ENCODE measurements at regions not wholly inside any gene's neighbourhood (a gene's known extent, or its start where the extent isn't known, plus 50 kb on each side); places are given as distances from the start of the nearest gene placed in this dataset.
"Not testable (repeated sequence)": the region's sequence is repeated elsewhere in the genome, so short reads cannot be mapped to it uniquely, and the experiment has no call there.

DNA sequence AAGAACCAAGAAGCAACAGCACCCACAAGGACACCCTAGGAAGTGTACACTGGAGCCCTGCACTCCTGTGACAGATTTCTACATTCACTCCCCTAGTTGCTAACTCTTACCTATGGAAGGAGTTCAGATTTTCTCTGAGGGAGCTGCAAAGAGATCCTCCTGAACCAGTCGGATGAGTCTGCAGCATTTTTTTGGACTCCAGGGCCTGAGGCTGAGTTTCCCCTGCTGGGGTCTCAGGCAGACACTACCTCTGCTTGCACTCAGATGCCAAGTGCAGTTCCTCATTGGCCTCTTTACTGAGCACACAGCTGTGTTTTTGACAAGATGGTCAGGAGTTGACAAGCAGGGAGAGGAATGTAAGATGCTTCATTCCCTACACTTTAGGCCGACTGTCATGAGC, 153.2 kb upstream of the RBM19 start:
- DNase-seq = no peak

DNA sequence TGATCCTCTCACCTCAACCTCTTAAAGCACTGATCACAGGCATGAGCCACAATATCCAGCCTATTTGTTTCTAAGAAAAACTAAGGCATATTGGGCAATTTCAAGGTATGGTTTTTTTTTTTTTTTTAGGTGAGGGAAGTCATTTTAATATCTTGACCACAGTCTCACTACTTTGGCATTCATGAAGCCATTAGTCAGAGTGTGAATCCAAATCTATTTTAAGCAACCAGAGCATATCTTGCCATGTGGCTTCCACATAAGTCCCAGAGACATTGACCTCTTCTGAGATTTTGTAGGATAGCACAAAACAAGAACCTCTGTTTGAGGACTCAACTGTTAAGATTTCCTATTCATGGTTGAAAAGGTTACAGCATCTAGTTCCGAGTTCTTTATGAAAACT, 130.3 kb upstream of the RBM19 start:
- DNase-seq = no peak

DNA sequence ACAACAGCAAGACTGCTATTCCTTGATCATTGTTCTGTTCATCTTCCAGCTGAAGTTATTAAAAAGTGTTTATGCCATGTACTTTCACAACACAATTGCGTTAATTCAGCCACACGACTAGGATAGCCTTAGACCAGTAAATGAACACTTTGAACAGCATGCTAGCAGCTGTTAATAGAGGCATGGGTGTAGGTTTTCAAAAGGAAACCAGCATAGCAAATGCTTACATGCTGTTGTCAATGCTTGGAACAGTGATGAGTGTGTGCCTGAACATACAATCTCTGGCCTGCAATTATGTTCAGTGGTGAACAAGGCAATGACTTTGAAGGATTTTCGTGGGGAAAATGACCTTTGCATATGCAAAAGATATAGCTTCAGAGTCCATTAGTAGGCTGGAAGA, 127.4 kb upstream of the RBM19 start:
- no peak for DNase-seq

DNA sequence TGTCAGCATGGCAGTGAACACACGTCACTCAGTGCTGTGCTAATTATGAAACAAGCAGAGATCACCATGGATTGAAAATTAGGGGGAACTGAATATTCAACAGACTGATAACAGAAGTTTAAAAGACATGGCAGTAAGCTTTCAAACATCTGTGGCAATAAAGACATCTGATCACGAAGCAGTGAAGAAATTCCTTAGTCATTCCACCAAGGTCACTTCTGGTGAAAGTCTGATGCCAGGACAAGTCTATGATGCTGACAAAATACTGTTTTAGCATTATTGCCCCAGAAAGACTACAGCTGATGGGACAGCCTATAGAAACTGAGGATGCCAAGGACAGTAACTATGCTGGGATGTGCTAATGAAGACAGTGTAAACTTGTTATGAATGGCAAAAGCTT, 126.9 kb upstream of the RBM19 start:
- DNase-seq = no peak

DNA sequence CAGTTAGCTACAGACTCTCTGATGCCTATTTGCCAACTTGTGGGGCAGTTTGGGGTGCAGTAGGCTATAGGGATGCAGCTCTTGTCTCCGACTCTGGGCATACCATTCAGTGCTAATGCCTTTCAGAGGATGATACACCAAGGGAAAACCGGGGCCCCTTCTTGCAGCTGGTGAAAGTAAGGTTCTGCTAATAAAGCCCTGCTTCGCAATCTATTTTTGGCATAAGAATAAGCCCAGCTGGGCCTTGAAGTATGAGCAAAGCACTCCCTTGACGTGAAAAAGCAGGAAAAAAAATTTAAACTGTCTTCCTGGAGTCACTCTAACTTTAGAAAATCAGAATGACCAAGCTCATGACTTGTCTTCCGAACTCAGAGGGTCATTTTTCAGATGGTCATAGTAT, 124.1 kb upstream of the RBM19 start:
- DNase-seq = no peak

DNA sequence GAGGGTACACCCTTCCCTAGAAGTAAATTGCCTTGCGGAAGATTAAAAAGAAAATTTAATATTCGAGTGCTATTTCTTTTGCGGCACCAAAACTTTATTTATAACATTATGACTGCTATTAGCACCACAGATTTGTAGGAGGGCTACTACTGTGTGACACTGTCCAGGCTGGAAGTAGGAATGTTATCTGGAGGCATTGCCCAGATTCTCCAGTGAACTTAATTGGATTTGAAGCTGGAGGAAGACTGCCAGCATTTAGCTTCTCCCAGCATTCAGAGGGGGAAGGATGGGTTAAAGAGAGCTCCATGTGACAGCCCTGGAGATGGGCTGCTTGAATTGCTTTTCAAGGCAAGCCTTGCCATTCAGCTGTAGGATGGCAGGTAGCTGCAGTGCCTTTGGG, 107.0 kb upstream of the RBM19 start:
- no peak for DNase-seq

DNA sequence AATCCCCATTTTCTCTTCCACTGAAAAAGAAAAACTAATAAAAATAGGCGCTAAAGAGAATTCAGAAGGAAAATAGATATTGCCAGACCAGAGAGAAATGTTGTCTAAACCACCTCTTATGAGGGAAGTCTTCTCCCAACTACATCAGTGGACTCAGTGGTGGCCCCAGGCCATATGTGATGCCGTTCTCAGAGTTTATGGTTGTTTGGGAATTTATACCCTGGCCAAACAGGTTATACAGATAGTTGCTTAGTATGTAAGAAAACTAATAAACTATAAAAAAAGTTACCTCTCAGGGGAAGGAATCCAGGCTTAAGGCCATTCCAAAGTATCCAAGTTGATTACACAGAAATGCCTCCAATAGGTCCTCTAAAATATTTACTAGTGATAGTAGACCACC, 103.4 kb upstream of the RBM19 start:
- DNase-seq = no peak

DNA sequence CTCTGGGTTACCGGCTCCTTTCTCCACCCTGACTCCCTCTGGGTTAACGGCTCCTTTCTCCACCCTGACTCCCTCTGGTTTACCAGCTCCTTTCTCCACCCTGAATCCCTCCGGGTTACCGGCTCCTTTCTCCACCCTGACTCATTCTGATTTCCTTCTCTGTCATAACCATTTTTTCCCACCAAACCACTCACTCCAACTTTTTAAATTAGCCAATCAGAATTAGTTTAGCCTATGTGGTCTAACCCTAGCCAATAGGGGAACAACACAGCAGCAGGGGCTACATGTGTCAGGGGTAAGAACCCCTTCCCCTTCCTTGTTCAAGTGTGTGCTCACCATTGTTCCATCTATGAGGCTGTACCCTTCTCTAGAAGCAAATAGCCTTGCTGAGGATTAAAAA, 98.4 kb upstream of the RBM19 start:
- no peak for DNase-seq

DNA sequence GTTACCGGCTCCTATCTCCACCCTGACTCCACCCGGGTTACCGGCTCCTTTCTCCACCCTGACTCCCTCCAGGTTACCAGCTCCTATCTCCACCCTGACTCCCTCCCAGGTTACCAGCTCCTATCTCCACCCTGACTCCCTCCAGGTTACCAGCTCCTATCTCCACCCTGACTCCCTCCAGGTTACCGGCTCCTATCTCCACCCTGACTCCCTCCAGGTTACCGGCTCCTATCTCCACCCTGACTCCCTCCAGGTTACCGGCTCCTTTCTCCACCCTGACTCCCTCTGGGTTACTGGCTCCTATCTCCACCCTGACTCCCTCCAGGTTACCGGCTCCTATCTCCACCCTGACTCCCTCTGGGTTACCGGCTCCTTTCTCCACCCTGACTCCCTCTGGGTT, 97.9 kb upstream of the RBM19 start:
- not testable (repeated sequence) for DNase-seq

DNA sequence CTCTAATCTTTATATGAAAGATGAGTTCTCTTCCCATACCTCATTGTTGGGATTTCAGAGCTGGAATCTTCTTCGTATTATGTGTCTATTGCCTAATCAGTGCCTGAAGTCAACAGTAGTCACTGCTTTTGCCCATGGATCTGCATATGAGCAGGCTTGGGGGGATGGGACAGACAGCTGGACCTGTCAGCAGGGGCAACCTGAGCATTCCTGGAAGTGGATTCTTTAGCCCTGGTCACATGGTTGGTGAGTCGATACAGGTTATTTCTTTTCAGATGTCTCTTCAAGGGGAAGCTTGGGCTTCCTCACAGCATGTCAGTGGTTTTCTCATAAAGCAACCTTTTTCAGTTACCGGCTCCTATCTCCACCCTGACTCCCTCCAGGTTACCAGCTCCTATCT, 97.3 kb upstream of the RBM19 start:
- no peak for DNase-seq

DNA sequence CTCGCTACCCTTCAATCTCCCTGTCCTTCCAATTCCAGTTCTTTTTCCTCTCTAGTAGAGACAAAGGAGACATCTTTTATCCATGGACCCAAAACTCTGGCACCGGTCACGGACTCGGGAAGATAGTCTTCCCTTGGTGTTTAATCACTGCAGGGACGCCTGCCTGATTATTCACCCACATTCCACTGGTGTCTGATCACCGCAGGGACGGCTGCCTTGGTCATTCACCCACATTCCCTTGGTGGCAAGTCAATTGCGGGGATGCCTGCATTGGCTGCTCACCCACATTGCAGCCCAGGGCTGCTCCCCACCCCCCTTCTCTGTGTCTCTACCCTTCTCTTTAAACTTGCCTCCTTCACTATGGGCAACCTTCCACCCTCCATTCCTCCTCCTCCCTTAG, 90.2 kb upstream of the RBM19 start:
- not testable (repeated sequence) for DNase-seq

DNA sequence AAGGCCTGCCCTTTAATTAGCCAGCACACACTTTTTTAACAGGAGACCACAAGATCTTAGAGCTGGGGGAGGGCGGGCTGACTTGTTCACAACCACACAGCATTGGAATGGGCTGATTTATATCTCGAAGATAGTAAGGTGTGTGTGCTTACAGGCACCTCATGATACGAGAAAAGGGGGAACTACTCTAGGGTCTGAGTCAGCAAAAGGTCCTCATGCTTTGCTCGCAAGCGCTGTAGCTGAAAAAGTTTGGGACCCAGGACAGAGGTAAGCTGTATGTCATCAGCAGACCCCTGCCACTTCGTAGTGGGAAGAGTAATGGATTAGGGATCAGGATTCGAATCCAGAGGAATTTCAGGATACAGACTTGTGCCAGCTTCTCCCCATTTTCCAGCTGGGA, 88.9 kb upstream of the RBM19 start:
- no peak for DNase-seq

DNA sequence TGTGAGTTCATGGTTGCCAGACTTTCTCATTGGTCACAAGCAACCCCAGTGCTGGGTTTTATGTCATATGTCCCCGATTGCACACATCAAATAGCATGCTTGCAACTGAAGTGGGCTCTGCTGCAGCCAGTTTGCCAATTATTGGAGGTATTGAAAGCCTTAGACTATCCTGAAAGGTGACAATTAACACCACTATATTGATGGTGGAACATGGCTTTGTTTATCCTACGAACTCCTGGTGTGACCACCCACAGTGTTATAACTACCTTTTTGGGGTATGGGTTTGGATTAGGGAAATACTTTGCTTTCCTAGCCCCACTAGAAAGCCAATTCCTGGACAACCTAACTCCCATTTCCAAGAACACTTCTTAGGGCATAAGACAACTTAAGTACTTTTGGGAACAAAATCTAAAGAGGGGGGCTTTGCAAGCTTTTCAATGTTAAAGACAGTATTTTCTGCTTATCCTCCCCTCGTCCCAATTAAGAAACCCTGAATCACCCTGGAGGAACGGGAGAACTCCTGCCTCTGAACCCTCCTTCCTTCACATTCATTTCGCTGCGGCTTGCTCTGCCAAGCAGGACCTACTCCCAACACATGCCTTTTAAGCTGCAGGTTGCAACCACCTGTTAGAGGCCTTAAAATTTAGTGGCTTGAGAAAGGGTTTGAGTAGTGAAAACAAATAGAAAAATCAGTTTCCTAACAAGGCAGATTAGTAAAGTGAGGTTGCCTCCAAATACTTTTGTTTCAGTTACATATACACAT, 80.3 kb upstream of the RBM19 start:
- no peak for DNase-seq

DNA sequence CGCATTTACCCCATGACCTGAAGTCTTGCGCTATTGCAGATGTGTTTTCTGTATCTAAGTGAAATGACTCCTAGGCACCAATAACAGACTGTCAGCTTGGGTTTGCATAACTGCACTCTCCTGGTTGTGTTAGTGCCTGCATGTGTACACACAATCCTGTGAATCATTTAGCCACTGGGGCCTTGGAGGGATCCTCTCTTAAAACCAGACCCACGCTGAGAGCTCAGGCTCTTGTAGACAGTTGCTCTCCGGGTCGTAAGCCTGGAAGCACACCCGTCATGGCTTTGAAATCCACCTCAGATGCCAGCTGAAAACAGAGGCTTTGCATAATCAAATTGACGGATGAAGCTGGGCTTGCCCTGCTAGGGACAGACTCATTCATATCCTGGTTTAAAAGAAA, 79.2 kb upstream of the RBM19 start:
- no peak for DNase-seq

DNA sequence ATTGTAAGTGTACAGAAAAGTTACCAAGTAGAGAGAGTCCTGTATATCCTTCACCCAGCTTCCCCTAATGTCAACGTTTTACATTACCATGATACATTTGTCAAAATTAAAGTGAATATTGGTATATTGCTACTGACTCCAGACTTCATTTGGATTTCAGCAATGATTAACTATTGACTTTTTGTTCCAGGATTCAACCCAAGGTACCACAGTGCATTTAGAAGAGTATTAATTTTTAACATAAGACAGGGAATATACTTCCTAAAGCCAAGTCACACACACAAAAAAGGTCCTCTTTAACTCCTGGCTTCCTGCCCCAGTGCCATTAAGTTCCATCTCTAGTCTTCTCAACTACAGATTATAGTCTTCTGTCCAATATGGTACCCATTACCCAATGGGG, 75.5 kb upstream of the RBM19 start:
- DNase-seq = no peak

DNA sequence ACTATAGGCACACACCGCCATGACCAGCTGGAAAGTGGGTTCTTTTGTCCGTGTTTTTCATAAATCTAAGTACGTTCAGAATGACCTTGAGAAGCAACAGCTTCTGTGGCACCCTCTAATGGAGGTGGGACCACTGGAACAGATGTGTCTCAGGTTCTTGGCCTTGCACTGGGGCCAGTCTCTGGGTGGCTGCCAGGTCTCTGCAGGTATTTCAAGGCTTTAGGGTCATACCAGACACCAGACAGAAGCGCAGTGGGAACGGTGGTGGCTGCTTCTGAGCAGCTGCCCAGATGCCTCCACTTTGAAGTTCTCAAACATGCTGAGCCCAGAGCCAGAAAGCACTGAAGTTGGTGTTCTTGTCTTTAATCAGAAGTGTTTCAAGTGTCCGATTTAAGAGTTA, 75.0 kb upstream of the RBM19 start:
- no peak for DNase-seq

DNA sequence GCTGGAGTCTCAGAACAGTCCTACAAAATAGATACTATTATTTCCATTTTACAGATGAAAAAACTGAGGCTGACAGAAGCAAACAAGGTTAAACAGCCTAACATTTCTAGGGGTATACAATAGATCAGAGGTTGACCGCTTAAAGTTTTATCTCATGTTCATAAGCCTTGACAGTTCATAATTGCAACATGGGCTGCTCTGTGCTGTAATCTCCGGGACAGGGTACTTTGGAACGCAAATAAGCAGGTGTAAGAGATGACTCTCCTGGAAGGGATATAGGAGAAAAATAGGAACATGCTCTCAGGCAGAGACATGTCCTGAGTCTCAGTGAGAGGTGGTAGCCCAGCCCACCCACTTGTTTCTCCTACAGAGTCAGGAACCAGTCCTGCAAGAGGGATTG, 72.8 kb upstream of the RBM19 start:
- DNase-seq = no peak

DNA sequence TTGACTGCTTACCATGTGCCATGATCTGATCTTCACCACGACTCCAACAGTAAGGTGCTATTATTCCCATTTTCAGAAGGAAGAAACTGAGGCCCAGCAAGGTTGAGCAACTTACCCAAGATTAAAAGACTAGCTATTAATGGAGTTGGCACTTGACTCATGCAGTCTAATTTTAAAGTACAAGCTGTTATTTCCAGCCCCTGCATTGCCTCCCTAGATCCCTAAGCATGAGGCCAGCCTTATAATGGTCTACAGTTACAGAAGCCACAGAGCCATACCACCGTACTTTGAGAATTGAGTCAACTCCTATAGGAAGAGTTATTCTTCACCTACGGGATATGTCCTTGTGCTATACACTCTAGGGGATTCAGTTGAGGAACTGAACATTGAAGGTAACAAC, 66.7 kb upstream of the RBM19 start:
- DNase-seq = no peak

DNA sequence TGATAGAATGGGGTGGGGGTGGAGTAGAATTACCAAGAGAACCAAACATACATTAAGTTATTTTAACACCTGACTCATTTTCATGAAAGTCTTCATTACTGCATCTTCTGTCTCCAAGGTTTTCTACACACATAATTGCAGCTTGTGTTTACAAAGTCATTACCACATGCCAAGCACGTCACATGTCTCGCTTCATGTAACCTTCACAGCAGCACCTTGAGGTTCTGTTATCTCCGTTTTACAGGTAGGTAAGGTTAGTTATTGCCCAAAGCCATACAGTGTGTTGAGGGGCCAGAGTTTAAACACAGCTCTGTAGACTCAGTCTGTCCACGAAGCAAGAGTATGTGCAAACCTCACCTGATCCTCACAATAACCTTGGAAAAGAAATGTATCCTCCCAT, 64.3 kb upstream of the RBM19 start:
- DNase-seq = no peak

DNA sequence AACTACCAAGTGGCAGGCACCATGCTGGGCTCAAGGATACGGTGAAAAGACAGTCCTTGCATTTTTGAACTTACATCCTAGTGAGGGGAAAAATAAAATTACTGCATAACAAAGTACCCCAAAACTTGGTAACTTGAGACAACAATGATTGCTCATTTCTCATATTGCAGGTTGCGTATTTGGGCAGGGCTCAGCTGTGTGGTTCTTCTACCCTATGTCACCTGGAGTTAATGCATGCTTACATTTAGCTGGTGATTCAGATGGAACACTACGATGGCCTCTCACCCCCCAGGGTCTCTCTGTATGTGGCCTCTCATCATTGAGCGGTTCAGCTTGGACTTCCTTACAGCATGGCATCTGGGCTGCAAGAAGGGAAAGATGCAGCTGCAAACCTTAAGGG, 60.7 kb upstream of the RBM19 start:
- no peak for DNase-seq

DNA sequence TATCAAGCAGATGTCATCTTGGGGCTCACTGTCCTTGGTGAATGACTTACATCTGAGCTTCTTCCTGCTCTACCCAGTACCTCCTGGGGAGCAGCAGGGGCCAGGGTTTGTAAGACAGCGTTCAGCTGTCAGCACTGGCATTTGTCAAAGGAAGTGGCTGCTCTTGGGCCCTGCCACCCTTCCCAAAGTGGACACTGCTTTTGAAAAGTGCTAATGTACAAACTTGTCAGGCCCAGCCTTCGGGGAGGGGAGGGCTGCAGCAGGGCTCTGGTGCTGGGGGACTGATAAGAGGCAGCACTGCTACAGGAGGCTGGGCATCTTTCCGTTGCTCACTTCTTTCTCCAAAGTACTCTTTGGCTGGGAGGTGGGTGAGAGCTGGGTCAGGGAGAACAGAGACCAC, 59.8 kb upstream of the RBM19 start:
- DNase-seq = peak; percentile 10

DNA sequence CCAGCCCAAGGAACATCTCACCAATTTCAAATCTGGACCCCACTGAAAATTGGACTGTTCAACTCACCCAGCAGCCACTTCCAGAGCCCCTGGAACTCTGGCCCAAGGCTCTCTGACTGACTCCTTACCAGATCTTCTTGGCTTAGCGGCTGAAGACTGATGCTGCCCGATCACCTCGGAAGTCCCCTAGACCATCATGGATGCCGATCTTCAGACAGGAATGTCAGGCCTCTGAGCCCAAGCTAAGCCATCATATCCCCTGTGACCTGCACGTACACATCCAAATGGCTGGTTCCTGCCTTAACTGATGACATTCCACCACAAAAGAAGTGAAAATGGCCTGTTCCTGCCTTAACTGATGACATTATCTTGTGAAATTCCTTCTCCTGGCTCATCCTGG, 56.0 kb upstream of the RBM19 start:
- not testable (repeated sequence) for DNase-seq

DNA sequence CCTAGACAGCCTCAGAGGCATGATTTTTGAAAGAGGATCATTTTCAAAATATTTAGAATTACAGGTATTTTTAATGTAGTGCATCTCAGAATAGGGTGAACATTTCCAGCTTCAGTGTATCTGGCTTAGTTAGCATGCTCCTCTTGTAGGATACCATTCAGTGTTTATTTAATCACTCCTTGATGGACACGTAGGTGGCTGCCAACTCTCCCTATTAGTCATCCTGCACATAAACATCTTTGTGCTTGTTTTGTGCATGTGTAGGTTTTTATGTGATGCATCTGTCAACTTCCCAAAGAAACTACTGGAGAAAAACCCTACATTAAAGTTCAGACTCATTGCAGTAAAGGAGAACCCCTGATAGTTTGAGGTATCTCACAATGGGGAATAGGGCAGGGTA, 52.5 kb upstream of the RBM19 start:
- DNase-seq = no peak
